ENCODE measurements at regions not wholly inside any gene's neighbourhood (a gene's known extent, or its start where the extent isn't known, plus 50 kb on each side); places are given as distances from the start of the nearest gene placed in this dataset.

- TF ChIP-seq CTCF (IDR thresholded peaks at IDR 0.05; ENCODE audit: low read depth, low read length, poor library complexity, severe bottlenecking) (no peak), EZH2phosphoT487 (IDR thresholded peaks at IDR 0.05; ENCODE audit: borderline replicate concordance, low read length) (no peak)
These were observed 230.9 kb downstream of the LTN1 start for GRCh38 chr21:28761674-28762356.
